GM12874 (cell line): ENCODE measurements at regions not wholly inside any gene's neighbourhood (a gene's known extent, or its start where the extent isn't known, plus 50 kb on each side); places are given as distances from the start of the nearest gene placed in this dataset.

Experiments
- CTCF ChIP-seq: IDR thresholded peaks from 2 replicates; pipeline ENCODE4 v1.5.1; 2011; ENCODE audit warnings: low read depth, mild to moderate bottlenecking, control low read depth, low read length, moderate library complexity; ENCODE audit not compliant: insufficient read depth

GRCh38 chr6:85008296-85009009, 244.1 kb upstream of the TBX18 start:
- no peak for TF ChIP-seq CTCF

- TF ChIP-seq CTCF, result no peak
Observed at GRCh38 chr6:85006362-85006761, 242.0 kb upstream of the TBX18 start.

- no peak for TF ChIP-seq CTCF
Observed at GRCh38 chr6:85005494-85005893, 241.1 kb upstream of the TBX18 start.

- no peak for TF ChIP-seq CTCF
Observed at GRCh38 chr6:85004361-85004995, 240.1 kb upstream of the TBX18 start.

GRCh38 chr6:85002847-85003246, 238.4 kb upstream of the TBX18 start:
- TF ChIP-seq CTCF, result no peak

GRCh38 chr6:85000001-85000400, 235.6 kb upstream of the TBX18 start:
- TF ChIP-seq CTCF, result no peak

- no peak for TF ChIP-seq CTCF
Observed at GRCh38 chr6:84998223-84998622, 233.8 kb upstream of the TBX18 start.
